IPS-NIHi11 (cell line): ENCODE measurements at regions not wholly inside any gene's neighbourhood (a gene's known extent, or its start where the extent isn't known, plus 50 kb on each side); places are given as distances from the start of the nearest gene placed in this dataset.
"Not testable (repeated sequence)": the region's sequence is repeated elsewhere in the genome, so short reads cannot be mapped to it uniquely, and the experiment has no call there.

ENCODE experiments used
- DNase-seq: peaks from one replicate; pipeline ENCODE4 v3.0.0; 2012; ENCODE audit warnings: mixed read lengths, low spot score

- DNase-seq: no peak
Observed at GRCh38 chr18:43797347-43797746, 520.1 kb upstream of the SYT4 start.

- DNase-seq: no peak
Observed at GRCh38 chr18:43800584-43800983, 523.3 kb upstream of the SYT4 start.

DNA sequence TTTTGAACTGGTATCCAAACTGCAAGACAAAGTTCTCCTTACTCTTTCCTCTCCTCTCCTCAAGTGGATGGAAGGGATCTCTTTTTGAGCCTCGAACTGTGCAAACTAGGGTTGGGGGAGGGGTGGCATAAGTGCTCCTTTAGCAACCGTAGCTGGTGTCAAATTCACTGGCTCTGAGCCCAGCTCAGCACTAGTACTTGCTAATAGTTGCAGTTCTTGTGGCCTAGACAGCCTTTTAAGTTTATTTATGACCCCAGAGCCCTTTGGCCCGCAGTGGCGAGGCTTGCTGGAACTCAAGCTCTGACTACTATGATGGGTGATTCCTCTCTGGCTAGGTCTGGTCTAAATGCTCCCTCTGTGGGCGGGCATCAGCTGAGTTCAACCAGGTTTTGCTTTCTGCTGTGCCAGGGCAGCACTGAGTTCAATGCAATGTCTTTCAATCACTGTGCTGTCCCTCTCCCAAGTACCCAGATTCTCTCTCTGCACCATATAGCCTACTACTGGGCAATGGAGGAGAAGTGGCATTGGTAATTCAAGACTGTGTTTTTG is 528.4 kb upstream of the SYT4 start:
- DNase-seq: no peak

DNA sequence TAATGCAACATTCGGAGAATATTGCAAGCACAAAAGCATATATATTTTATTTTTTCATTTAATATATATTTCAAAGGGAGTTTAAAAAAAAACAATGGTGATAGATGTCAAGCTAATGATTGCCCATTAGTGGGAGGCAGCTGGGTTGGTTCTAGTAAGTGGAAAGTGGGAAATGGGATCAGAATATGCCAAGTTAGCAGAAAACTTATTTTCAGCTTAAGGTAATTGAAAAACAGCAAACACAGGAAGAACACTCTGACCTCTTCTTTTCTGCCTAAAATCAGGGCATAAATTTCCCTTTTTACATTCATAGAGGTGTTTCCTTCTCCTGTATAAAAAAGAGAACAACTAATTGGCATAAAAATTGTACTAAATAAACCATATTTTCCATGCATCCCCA is 535.3 kb upstream of the SYT4 start:
- DNase-seq: no peak

GRCh38 chr18:43819397-43819796 is 542.1 kb upstream of the SYT4 start:
- DNase-seq: no peak

DNA sequence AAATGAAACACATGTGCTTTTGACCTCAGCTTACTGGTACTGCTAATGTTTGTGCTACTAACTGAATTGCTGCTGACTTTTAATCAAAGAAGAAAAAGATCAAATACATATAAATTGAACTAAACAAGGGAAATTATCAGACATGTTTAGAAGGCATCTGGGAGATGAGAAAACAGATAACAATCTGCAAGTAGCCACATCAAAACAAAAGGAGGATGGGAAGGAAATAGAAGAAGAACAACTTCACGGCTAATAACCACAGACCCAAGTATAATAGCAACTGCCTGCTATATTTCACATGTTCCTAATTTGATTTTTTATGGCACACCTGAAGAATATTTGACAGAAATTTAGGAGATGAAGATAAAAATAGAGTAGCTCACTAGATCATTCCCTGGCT is 542.6 kb upstream of the SYT4 start:
- DNase-seq: no peak

- DNase-seq: no peak
Observed at GRCh38 chr18:43825768-43826167, 548.5 kb upstream of the SYT4 start.

GRCh38 chr18:43826215-43826614 is 548.9 kb upstream of the SYT4 start:
- DNase-seq: no peak

DNA sequence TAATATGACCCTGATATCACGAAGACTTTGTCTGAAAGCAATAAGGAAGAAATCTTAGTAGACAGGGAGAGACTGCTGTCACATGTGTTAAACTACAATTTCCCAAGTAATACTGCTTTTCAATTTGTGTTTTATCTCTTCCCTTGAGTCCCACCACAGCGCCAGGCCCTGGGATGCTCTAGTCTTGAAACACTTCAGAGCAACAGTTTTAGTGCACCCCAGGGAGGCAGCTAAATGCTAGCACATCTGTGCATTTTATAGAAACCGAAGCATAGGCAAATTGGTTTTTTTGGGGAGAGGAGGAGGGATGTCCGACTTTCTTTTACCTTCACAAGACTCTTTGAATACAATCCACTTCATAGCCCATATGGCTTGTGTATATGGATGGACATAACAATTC is 550.0 kb upstream of the SYT4 start:
- DNase-seq: no peak

DNA sequence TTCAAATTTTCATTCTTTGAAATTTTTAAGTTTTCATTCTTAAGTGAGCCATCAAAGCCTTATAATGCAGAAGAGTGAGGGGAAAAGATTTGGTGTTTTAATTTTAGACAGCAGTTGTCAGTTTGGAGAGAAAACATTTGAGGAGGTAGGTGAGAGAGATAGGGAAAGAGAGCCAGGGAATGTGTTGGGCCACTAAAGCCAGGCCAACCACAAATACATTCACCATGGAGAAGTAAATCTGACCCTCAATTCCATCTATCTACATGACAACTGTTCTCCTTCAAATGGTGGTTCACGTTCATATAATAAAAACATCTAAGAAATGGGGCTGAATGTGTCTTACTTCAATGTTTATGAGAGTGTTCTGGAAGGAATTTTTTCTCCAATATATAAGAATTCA is 553.0 kb upstream of the SYT4 start:
- no peak for DNase-seq

- DNase-seq: no peak
Observed at GRCh38 chr18:43830947-43831346, 553.7 kb upstream of the SYT4 start.

- peak; percentile 27 for DNase-seq
Observed at GRCh38 chr18:43846299-43846698, 569.0 kb upstream of the SYT4 start.

DNA sequence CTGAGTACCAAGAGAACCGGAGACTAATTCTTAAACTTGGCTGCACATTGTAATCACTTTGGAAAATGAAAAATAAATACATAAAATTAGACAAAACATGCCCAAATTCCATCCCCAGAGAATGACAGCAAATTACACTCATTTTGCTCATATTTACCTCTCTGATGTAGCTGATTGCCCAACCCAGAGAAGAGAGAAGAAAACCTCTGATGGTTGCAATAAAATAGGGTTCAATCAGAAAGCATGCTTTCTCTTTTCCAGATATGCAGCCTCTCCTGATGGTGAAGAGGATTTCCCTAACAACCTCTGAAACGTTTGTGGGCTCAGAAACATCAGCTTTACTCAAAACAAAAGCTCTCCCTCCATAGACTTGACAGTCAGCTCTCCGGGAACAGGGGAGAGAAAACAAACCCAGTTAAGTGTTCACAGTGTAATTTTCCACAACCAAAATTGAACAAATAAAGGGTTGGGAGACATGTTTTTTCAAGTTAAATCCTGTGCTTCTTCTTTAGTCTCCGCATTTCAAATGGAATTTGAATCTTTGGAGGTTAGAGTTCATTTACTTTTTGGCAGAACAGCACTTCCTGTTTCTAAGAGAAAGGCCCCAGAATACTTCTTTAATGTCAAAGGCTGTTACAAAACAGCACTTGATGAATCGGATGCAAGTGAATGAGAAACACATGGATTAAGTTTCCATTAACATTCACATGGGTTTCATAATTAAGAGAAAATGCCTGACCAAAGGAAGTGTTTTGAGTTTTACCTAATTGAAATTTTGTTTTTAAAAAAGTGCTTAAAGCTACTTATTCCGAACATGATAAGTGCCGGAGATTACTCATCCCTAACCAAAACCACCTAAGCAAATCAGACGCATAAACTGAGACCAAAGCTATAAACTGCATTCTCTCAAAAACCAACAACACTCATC is 570.1 kb upstream of the SYT4 start:
- DNase-seq: no peak

DNA sequence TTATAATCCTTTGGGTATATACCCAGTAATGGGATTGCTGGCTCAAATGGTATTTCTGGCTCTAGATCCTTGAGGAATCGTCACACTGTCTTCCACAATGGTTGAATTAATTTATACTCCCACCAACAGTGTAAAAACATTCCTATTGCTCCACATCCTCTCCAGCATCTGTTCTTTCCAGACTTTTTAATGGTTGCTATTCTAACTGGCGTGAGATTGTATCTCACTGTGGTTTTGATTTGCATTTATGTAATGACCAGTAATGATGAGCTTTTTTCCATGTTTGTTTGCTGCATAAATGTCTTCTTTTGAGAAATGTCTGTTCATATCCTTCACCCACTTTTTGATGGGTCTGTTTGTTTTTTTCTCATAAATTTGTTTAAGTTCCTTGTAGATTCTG is 572.5 kb upstream of the SYT4 start:
- DNase-seq: not testable (repeated sequence)

DNA sequence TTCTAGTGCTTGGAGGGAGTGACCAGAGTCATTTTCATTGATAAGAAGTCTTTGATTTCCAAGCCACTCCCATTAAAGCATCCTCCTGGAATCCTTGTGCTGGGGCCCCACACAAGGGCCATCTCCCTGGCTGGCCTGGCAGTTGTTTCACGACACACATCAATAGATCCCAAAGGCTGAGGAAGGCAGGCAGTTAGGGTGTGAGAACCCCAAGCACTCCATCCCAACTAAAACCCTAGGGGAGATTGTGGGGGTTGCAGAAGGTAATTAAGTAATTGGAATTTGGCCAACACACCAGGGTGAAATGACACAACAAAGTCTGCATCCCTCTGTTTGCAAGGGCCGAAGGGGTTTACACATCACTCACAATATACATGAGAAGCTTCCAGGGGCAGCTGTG is 578.1 kb upstream of the SYT4 start:
- no peak for DNase-seq

DNA sequence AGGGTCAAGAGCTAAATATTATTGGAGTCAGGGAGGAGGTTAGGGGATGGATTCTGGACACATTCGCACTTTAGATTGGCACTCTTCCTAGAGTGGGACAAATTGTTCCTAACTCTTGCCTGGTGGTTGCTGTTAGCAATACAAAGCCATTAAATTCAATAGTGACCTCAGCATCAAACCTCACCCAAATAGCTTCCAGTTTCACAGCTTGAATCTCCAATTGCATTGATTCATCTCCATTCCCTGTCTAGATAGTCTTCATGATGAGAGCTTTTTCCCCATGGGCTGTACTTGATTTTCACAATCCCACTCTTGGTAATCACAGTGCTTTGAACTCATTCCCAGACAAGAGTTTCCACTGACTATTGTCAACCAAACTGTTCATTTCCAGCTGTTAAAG is 585.9 kb upstream of the SYT4 start:
- no peak for DNase-seq

DNA sequence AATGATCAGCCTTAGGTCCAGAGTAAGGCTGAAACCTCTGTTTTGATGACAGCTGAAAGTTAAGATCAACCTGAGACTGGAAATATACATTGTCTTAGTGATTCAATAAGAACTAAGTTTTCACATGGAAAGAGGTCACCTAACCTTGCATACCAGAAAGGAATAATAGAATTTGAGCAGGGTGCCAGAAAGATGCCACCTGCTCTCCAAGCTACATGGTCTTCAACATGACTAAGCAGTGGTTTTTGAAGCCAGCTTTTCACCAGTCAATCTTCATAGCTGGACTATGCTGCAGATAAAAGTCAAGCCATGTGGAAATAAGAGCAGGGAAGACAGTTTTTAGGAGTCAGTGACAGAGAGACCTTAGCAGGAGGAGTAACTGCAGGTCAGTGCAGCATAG is 589.4 kb upstream of the SYT4 start:
- no peak for DNase-seq

DNA sequence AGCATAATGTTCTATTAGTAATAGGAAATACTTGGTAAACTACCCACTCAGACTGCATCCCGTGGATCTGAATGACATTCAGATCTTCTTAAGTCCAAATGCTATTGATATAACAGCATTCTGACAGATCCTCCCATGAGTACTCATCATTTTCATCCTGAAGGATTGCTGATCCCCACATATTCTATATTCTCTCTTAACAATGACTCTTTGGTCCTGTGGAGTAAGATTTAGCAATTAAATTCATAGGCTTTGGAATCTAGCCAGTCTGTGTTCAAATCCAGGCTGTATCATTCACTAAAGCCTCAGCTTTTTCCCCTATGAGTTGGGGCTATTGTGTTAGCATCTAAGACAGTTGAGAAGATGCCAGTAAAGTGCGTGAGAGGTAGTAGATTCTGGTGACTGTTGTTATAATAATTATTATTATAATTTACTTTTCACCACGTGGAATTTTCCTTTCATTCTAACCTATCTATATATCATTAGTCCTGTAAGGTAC is 591.3 kb upstream of the SYT4 start:
- no peak for DNase-seq

DNA sequence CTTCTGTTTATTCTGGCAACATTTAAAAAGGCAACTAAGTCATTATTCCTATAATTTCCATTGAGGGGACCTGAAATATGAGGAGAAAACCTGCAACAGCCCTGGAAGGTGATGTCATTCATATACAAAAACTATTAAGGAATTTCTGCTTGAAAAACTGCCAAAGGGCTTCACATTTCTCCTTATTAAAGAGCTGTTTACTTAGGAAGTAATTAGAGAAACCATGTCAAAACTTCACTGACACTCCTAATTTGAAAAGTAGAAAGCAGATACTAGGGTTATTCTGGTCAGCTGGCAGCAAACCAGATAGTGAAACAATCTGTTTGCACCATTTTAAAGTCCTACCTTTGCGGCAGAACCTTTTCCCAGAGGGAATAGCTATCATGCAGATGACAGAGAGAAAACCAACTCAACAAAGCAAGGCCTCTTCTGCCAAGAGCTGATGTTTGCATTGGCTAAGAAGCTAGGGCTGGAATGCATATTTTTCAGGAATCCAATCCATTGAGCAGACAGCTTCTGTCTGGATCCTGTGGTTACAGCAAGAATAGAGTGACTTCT is 592.2 kb upstream of the SYT4 start:
- no peak for DNase-seq

- DNase-seq: no peak
Observed at GRCh38 chr18:43870626-43871025, 593.3 kb upstream of the SYT4 start.

- DNase-seq: no peak
Observed at GRCh38 chr18:43875511-43875910, 598.2 kb upstream of the SYT4 start.

DNA sequence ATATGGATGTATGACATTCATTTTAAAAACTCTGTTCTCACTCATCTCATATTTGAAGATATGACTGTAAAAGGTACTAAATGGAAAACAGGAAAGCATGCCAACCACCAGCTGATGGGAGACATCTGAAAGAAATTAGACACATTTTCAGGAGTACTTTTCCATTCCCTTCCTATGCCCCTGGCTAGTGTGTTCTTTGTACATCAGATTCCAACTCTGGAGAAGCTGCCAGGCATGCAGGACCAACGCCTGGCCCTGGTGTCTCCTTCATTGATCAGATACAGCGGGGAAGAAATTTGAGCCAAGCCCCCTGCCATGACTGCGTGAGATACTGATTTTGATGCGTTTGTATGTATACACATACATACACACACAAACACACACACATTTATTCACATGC is 599.0 kb upstream of the SYT4 start:
- DNase-seq: no peak

GRCh38 chr18:43876748-43877147 is 599.5 kb upstream of the SYT4 start:
- DNase-seq: no peak
